ENCODE measurements at regions not wholly inside any gene's neighbourhood (a gene's known extent, or its start where the extent isn't known, plus 50 kb on each side); places are given as distances from the start of the nearest gene placed in this dataset.

- Histone ChIP-seq H3K4me3 (no peak overlapping the region), H3K27me3 (ENCODE audit: low read depth) (no peaks in the 10 kb centered on the region), H3K36me3 (no peaks in the 10 kb centered on the region), H3K9me3 (replicated peaks) (peaks cover 6% of the 10 kb centered on the region), H3K4me1 (peaks cover 15% of the 10 kb centered on the region), H3K27ac (replicated peaks) (no peak overlapping the region)
- DNase-seq: no peak
- no peak for TF ChIP-seq CTCF (IDR thresholded peaks at IDR 0.05; ENCODE audit: borderline replicate concordance)
- intact Hi-C loops (cut with micrococcal nuclease): no loop called here
Measured at GRCh38 chr5:10122076-10122726, 127.5 kb downstream of the ATPSCKMT start.

GRCh38 chr5:10120934-10121333, 128.8 kb downstream of the ATPSCKMT start:
- H3K27me3 ChIP-seq (ENCODE audit: low read depth): no peaks in the 10 kb centered on the region
- no peaks in the 10 kb centered on the region for H3K36me3 ChIP-seq
- no peak overlapping the region for H3K27ac ChIP-seq (replicated peaks)
- no peak overlapping the region for H3K4me3 ChIP-seq
- H3K9me3 ChIP-seq (replicated peaks): peaks cover 6% of the 10 kb centered on the region
- DNase-seq: no peak
- intact Hi-C loops (cut with micrococcal nuclease): no loop called here
- H3K4me1 ChIP-seq: peaks cover 15% of the 10 kb centered on the region
- TF ChIP-seq CTCF (IDR thresholded peaks at IDR 0.05; ENCODE audit: borderline replicate concordance): no peak

- Histone ChIP-seq H3K4me3 (no peak overlapping the region), H3K27ac (replicated peaks) (no peak overlapping the region), H3K9me3 (replicated peaks) (peaks cover 12% of the 10 kb centered on the region), H3K36me3 (no peaks in the 10 kb centered on the region), H3K27me3 (ENCODE audit: low read depth) (no peaks in the 10 kb centered on the region), H3K4me1 (peaks cover under 1% of the 10 kb centered on the region)
- TF ChIP-seq CTCF (IDR thresholded peaks at IDR 0.05; ENCODE audit: borderline replicate concordance): no peak
- no peak for DNase-seq
- intact Hi-C loops (cut with micrococcal nuclease): no loop called here
Measured at GRCh38 chr5:10118150-10118549, 131.5 kb downstream of the ATPSCKMT start.

GRCh38 chr5:10116594-10116993, 133.1 kb downstream of the ATPSCKMT start:
- Histone ChIP-seq H3K4me3 (no peak overlapping the region), H3K27me3 (ENCODE audit: low read depth) (no peaks in the 10 kb centered on the region), H3K27ac (replicated peaks) (no peak overlapping the region), H3K36me3 (no peaks in the 10 kb centered on the region), H3K4me1 (no peaks in the 10 kb centered on the region), H3K9me3 (replicated peaks) (peaks cover 12% of the 10 kb centered on the region)
- TF ChIP-seq CTCF (IDR thresholded peaks at IDR 0.05; ENCODE audit: borderline replicate concordance): no peak
- intact Hi-C loops (cut with micrococcal nuclease): no loop called here
- no peak for DNase-seq

- Histone ChIP-seq H3K4me3 (no peak overlapping the region), H3K27ac (replicated peaks) (no peak overlapping the region), H3K4me1 (no peaks in the 10 kb centered on the region), H3K27me3 (ENCODE audit: low read depth) (no peaks in the 10 kb centered on the region), H3K36me3 (no peaks in the 10 kb centered on the region), H3K9me3 (replicated peaks) (peaks cover 12% of the 10 kb centered on the region)
- no peak for DNase-seq
- TF ChIP-seq CTCF (IDR thresholded peaks at IDR 0.05; ENCODE audit: borderline replicate concordance): no peak
- intact Hi-C loops (cut with micrococcal nuclease): no loop called here
Measured at GRCh38 chr5:10115669-10116068, 134.0 kb downstream of the ATPSCKMT start.

Data from left ventricle myocardium inferior (tissue), 1 donor.